HEK293T (cell line): ENCODE measurements at regions not wholly inside any gene's neighbourhood (a gene's known extent, or its start where the extent isn't known, plus 50 kb on each side); places are given as distances from the start of the nearest gene placed in this dataset.

ENCODE experiments used
- CTCF ChIA-PET: fragments of 350-600 bp; formaldehyde crosslinking; extraction: SDS; loops from one replicate; lab custom pipeline; 2021; ENCODE audit warnings: antibody characterized with exemption, inconsistent platforms; lab: Yijun Ruan, JAX
- POLR2A ChIA-PET: fragments of 350-600 bp; formaldehyde crosslinking; extraction: SDS; loops from one replicate; lab custom pipeline; 2020; ENCODE audit warnings: antibody characterized with exemption, inconsistent platforms; lab: Yijun Ruan, JAX
- DNase-seq: peaks from one replicate; pipeline ENCODE4 v3.0.0; 2012; ENCODE audit warnings: mixed read lengths; ENCODE audit errors: extremely low spot score
- ARNT ChIP-seq: fragments of 450-650 bp; IDR thresholded peaks from 2 replicates; pipeline ENCODE4 v1.6.1; 2017; ENCODE audit warnings: mild to moderate bottlenecking
- BHLHE40 ChIP-seq: fragments of 450-650 bp; IDR thresholded peaks from 2 replicates; pipeline ENCODE4 v1.6.1; 2016; ENCODE audit warnings: mild to moderate bottlenecking, moderate library complexity, borderline replicate concordance
- CTBP1 ChIP-seq: fragments of 450-650 bp; IDR thresholded peaks from 2 replicates; pipeline ENCODE4 v1.6.1; 2016; ENCODE audit warnings: borderline replicate concordance
- ELF4 ChIP-seq: fragments of 450-650 bp; IDR thresholded peaks from 2 replicates; pipeline ENCODE4 v1.6.1; 2017; ENCODE audit warnings: antibody characterized with exemption
- FOXA1 ChIP-seq: fragments of 450-650 bp; IDR thresholded peaks from 2 replicates; pipeline ENCODE4 v1.6.1; 2016; ENCODE audit warnings: mild to moderate bottlenecking
- FOXK2 ChIP-seq: fragments of 450-650 bp; IDR thresholded peaks from 2 replicates; pipeline ENCODE4 v1.6.1; 2016; ENCODE audit warnings: mild to moderate bottlenecking
- FOXM1 ChIP-seq: fragments of 450-650 bp; IDR thresholded peaks from 2 replicates; pipeline ENCODE4 v1.6.1; 2017; ENCODE audit warnings: mild to moderate bottlenecking, borderline replicate concordance
- HDGF ChIP-seq: fragments of 450-650 bp; IDR thresholded peaks from 2 replicates; pipeline ENCODE4 v1.6.1; 2017; ENCODE audit warnings: antibody characterized with exemption, borderline replicate concordance
- L3MBTL2 ChIP-seq: fragments of 450-650 bp; conservative IDR thresholded peaks from 2 replicates; pipeline ENCODE4 v1.6.1; 2016; ENCODE audit warnings: mild to moderate bottlenecking
- LEF1 ChIP-seq: fragments of 450-650 bp; IDR thresholded peaks from 2 replicates; pipeline ENCODE4 v1.6.1; 2017; ENCODE audit warnings: mild to moderate bottlenecking, borderline replicate concordance
- NFRKB ChIP-seq: fragments of 450-650 bp; IDR thresholded peaks from 2 replicates; pipeline ENCODE4 v1.6.1; 2016; ENCODE audit warnings: mild to moderate bottlenecking, moderate library complexity
- PKNOX1 ChIP-seq: fragments of 450-650 bp; IDR thresholded peaks from 2 replicates; pipeline ENCODE4 v1.6.1; 2016
- SP1 ChIP-seq: fragments of 450-650 bp; IDR thresholded peaks from 2 replicates; pipeline ENCODE4 v1.6.1; 2017
- SUZ12 ChIP-seq: fragments of 450-650 bp; IDR thresholded peaks from 2 replicates; pipeline ENCODE4 v1.6.1; 2016; ENCODE audit warnings: mild to moderate bottlenecking
- TARDBP ChIP-seq: fragments of 450-650 bp; IDR thresholded peaks from 2 replicates; pipeline ENCODE4 v1.6.1; 2016
- ZNF384 ChIP-seq: fragments of 450-650 bp; IDR thresholded peaks from 2 replicates; pipeline ENCODE4 v1.6.1; 2016

DNA sequence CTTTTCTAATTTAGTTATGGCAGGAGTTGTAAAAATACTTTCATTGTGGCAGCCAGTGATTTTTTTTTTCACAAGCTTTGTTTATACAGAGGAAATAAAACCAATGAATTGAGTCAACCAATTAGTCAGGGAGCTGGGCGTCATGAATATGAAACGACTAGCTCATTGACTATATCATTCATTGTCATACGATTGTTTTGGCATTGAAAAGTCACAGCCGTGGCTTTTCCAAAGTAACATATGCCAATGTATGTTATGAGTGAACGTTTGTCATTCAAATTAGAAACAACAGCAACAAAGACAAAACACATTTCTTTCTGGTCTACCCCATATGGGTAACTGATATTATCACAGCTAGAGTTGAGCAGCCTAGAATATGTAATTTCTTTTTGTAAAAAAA is 810.6 kb downstream of the EPHA7 start:
- TF ChIP-seq HDGF: no peak
- no peak for TF ChIP-seq L3MBTL2
- TF ChIP-seq ELF4: no peak
- TF ChIP-seq LEF1: no peak
- no peak for TF ChIP-seq FOXK2
- no peak for TF ChIP-seq FOXA1
- TF ChIP-seq FOXM1: no peak
- no peak for TF ChIP-seq ZNF384
- no peak for TF ChIP-seq NFRKB
- TF ChIP-seq ARNT: no peak
- no peak for TF ChIP-seq SUZ12
- no peak for TF ChIP-seq PKNOX1

DNA sequence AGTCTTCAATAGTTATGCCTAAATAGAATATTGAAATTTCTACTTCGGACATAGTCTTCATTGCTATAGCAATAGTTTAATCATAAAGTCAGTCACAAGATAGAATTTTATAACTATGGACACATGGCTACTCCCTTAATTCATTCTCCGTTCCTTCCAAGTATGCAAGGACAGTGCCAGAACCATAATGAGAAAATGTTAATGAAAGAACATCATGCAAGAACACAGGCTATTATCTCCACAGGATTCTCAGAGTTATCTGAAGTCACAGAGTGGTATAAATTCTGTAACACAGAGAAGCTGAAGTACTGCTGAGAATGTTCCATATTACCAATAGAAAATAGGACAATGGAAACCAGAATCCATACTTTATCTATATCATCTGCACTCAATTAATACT is 826.2 kb downstream of the EPHA7 start:
- TF ChIP-seq ZNF384 (no peak), LEF1 (no peak), L3MBTL2 (no peak), PKNOX1 (no peak), NFRKB (no peak), ARNT (no peak), CTBP1 (no peak), FOXM1 (no peak), HDGF (no peak), TARDBP (no peak), SUZ12 (no peak), BHLHE40 (no peak), SP1 (no peak), FOXK2 (no peak), ELF4 (no peak), FOXA1 (no peak)
- DNase-seq: no peak
- ChIA-PET POLR2A (no interaction called here), CTCF (no interaction called here)

More for the DNA sequence above, 810.6 kb downstream of the EPHA7 start:
- POLR2A ChIA-PET: no interaction called here
- no peak for DNase-seq
- CTCF ChIA-PET: no interaction called here

- POLR2A ChIA-PET: no interaction called here
- CTCF ChIA-PET: interaction anchor here (0.5 kb wide), 1 partner anchor 54 kb away, joined by 3 read pairs; no protein-coding TSS in a partner anchor
- DNase-seq: no peak
- TF ChIP-seq PKNOX1 (no peak), HDGF (no peak), ELF4 (no peak), SP1 (no peak), NFRKB (no peak), ARNT (no peak), CTBP1 (no peak), ZNF384 (no peak), FOXK2 (no peak), FOXA1 (no peak), FOXM1 (no peak), BHLHE40 (no peak), L3MBTL2 (no peak), SUZ12 (no peak), TARDBP (no peak), LEF1 (no peak)
Measured at GRCh38 chr6:92589996-92590395, 829.4 kb downstream of the EPHA7 start.

- ChIA-PET POLR2A (no interaction called here), CTCF (no interaction called here)
- DNase-seq: no peak
- no peak for TF ChIP-seq FOXA1
- TF ChIP-seq FOXM1: no peak
- no peak for TF ChIP-seq CTBP1
- no peak for TF ChIP-seq SP1
- TF ChIP-seq TARDBP: no peak
- TF ChIP-seq ZNF384: no peak
- no peak for TF ChIP-seq FOXK2
- TF ChIP-seq HDGF: no peak
- no peak for TF ChIP-seq PKNOX1
- TF ChIP-seq SUZ12: no peak
Measured at GRCh38 chr6:92588148-92588547, 831.2 kb downstream of the EPHA7 start.

GRCh38 chr6:92587525-92587924 is 831.8 kb downstream of the EPHA7 start:
- POLR2A ChIA-PET: no interaction called here
- CTCF ChIA-PET: no interaction called here
- no peak for DNase-seq
- no peak for TF ChIP-seq PKNOX1
- TF ChIP-seq L3MBTL2: no peak
- no peak for TF ChIP-seq NFRKB
- TF ChIP-seq HDGF: no peak
- no peak for TF ChIP-seq SP1
